ENCODE measurements at regions not wholly inside any gene's neighbourhood (a gene's known extent, or its start where the extent isn't known, plus 50 kb on each side); places are given as distances from the start of the nearest gene placed in this dataset.

DNA sequence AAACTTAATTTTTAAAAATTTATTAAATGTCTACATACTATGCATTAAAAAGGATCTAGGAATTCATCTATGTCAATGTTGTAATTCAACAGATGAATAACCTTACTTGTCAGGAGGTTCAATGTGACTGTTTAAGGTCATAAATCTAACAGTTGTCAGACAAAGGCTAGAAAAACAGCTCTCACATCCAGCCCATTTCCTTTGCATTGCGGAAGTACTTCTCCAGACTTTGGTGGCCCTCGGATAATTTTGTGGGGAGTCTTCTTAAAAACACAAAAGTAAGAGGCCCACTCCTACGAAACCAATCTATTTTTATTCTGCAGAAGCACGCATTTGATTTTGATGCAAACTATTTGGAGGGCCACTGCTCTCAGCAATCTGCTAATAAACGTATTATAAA is 122.6 kb upstream of the CHRM3 start:
- TF ChIP-seq, protein P1, sequence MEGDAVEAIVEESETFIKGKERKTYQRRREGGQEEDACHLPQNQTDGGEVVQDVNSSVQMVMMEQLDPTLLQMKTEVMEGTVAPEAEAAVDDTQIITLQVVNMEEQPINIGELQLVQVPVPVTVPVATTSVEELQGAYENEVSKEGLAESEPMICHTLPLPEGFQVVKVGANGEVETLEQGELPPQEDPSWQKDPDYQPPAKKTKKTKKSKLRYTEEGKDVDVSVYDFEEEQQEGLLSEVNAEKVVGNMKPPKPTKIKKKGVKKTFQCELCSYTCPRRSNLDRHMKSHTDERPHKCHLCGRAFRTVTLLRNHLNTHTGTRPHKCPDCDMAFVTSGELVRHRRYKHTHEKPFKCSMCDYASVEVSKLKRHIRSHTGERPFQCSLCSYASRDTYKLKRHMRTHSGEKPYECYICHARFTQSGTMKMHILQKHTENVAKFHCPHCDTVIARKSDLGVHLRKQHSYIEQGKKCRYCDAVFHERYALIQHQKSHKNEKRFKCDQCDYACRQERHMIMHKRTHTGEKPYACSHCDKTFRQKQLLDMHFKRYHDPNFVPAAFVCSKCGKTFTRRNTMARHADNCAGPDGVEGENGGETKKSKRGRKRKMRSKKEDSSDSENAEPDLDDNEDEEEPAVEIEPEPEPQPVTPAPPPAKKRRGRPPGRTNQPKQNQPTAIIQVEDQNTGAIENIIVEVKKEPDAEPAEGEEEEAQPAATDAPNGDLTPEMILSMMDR (IDR thresholded peaks at IDR 0.05; ENCODE audit: insufficient read depth, low read length, poor library complexity, severe bottlenecking), result no peak
- no peak for TF ChIP-seq EZH2phosphoT487 (conservative IDR thresholded peaks at IDR 0.05; ENCODE audit: low read length)
